ENCODE measurements at regions not wholly inside any gene's neighbourhood (a gene's known extent, or its start where the extent isn't known, plus 50 kb on each side); places are given as distances from the start of the nearest gene placed in this dataset.

GRCh38 chr12:59486827-59487226 is 109.0 kb upstream of the SLC16A7 start:
- TF ChIP-seq CTCF (conservative IDR thresholded peaks at IDR 0.05): no peak
- no peak for TF ChIP-seq ZFX (IDR thresholded peaks at IDR 0.05)
